HG03354 (cell line): ENCODE measurements at regions not wholly inside any gene's neighbourhood (a gene's known extent, or its start where the extent isn't known, plus 50 kb on each side); places are given as distances from the start of the nearest gene placed in this dataset.
"Not testable (repeated sequence)": the region's sequence is repeated elsewhere in the genome, so short reads cannot be mapped to it uniquely, and the experiment has no call there.

ENCODE experiments used
- ATAC-seq: cut with Tn5 transposase; IDR thresholded peaks from one replicate; pipeline ENCODE4 v1.9.1; 2021; ENCODE audit warnings: mild to moderate bottlenecking; ENCODE audit not compliant: unreplicated experiment, poor library complexity, severe bottlenecking

GRCh38 chr10:62582804-62583208 is 208.6 kb downstream of the ZNF365 start:
- ATAC-seq = no peak

GRCh38 chr10:62583876-62584615 is 209.9 kb downstream of the ZNF365 start:
- ATAC-seq = no peak

GRCh38 chr10:62584731-62585130 is 210.6 kb downstream of the ZNF365 start:
- no peak for ATAC-seq

DNA sequence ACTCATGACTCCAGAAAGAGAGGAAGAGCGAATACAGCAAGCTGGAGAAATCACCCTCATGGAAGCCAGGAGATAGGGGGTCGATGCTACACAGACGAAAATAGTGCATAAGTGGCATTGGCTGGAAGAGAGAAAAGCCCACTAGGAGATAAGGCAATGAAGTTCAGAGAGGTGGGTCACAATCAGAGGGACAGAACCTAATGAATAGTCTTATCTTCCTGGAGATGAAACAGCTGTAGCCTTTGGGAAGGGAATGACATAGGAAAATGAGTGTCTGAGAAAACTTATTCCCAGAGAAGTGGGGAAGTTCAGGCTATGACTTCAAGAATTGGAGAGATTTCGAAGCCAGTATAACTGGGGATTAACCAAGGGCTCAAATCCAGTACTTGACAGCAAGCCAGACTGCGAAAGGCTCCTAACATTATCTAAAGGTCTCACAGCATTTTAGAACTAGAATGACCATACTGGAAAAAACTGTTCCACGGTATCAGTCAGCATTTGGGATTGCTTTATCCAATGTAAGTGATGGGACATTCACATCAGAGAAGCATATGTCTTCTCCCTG is 211.1 kb downstream of the ZNF365 start:
- no peak for ATAC-seq

GRCh38 chr10:62587011-62587410 is 212.8 kb downstream of the ZNF365 start:
- no peak for ATAC-seq

DNA sequence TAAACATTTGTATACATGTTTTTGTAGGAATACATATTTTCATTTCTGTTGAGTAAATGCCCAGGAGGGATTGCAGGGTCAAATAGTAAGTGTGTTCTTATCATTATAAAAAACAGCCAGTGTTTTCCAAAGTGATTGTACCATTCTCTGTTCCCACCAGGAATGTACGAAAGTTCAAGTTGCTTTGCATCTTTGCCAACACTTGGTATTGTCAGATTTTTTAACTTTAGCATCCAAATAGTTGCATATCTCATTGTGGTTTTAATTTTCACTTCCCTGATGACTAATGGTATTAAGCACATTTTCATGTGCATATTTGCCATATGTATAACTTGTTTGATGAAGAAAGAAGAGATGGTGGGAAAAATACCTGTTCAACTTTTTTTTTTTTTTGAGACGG is 213.9 kb downstream of the ZNF365 start:
- ATAC-seq = no peak

DNA sequence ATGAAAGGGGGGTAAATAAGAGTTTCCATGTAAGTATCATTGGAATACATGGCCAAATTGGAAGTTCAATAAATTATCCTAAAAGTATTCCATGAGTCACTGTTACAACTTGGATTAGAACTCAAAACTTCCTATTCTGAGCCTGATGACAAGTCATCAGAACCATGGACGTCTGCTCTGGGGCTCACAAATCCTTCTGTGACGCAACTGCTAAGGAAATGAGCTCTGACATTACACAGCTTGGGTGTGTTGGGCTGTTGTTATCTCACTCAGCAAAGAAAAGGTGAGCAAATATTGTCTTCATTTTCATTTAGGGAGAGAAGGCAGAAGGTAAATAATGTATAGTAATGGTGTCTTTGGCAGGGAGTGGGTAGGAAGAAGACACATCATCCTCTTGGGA is 214.8 kb upstream of the ADO start:
- ATAC-seq = no peak

DNA sequence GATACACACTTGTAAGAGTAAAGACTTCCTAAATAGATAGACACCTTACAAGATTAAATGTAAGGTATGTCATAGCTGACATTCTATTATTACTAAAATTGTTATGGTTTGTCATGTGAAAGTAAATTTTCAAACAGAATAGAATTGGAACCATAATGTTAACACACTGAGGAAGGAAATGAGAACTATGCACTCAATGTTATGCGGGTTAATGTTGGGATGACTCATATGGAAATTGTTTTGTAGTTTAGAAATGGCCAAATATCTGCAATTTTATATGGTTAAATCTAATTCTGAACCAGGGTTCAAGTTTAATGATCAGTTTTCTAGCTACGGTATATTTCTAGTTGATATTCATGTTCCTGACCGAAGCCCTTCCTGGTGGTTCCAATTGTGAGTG is 214.2 kb upstream of the ADO start:
- no peak for ATAC-seq

DNA sequence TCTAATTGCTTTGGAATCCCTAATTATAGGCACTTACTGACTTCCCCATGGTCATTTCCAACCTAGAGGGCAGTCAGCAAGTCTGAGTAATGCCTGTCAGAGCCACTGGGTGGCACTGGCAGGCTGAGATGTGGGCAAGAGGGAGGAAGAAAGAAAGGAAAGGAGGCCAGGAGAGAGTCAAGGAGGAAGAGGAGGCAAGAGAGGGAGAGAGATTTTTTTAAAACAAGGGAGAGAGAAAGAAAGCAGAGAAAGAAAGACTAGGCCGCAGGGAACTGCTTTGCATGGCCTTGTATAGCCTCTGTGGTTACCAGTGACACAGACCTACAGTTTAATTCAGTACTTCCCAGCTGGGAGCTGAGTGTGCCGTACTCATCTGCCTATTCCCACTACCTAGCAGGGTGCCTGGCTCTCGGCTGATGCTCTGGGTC is 210.4 kb upstream of the ADO start:
- ATAC-seq = peak; percentile 86

- ATAC-seq = no peak
Measured at GRCh38 chr10:62597226-62597625, 207.3 kb upstream of the ADO start.

DNA sequence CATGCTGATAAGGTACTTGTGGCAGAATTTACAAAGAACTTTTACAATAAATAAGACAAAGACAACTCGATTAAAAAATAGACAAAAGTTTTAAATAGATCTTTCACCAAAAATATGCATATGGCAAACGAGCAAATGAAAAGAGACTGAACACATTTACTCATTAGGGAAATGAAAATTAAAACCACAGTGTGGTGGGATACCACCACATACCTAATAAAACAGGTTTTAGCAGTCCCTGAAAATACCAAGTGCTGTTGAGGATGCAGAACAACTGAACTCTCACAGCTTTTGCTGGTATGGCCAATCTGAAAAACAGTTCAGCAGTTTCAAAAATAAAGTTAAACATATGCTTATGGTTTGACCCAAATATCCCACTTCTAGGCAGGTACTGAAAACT is 205.4 kb upstream of the ADO start:
- no peak for ATAC-seq

DNA sequence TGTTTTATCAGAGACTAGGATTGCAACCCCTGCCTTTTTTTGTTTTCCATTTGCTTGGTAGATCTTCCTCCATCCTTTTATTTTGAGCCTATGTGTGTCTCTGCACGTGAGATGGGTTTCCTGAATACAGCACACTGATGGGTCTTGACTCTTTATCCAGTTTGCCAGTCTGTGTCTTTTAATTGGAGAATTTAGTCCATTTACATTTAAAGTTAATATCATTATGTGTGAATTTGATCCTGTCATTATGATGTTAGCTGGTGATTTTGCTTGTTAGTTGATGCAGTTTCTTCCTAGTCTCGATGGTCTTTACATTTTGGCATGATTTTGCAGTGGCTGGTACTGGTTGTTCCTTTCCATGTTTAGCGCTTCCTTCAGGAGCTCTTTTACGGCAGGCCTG is 198.0 kb upstream of the ADO start:
- not testable (repeated sequence) for ATAC-seq

DNA sequence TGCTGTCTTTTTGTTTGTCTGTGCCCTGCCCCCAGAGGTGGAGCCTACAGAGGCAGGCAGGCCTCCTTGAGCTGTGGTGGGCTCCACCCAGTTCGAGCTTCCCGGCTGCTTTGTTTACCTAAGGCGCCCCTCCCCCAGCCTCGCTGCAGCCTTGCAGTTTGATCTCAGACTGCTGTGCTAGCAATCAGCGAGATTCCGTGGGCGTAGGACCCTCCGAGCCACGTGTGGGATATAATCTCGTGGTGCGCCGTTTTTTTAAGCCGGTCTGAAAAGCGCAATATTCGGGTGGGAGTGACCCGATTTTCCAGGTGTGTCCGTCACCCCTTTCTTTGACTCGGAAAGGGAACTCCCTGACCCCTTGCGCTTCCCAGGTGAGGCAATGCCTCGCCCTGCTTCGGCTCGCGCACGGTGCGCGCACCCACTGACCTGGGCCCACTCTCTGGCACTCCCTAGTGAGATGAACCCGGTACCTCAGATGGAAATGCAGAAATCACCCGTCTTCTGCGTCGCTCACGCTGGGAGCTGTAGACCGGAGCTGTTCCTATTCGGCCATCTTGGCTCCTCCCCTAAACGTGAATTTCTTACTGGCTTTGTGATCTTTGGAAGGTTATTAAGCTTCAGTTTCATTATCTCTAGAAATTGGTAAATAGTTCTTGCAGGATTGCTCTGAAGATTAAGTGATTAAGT is 196.2 kb upstream of the ADO start:
- ATAC-seq = not testable (repeated sequence)

DNA sequence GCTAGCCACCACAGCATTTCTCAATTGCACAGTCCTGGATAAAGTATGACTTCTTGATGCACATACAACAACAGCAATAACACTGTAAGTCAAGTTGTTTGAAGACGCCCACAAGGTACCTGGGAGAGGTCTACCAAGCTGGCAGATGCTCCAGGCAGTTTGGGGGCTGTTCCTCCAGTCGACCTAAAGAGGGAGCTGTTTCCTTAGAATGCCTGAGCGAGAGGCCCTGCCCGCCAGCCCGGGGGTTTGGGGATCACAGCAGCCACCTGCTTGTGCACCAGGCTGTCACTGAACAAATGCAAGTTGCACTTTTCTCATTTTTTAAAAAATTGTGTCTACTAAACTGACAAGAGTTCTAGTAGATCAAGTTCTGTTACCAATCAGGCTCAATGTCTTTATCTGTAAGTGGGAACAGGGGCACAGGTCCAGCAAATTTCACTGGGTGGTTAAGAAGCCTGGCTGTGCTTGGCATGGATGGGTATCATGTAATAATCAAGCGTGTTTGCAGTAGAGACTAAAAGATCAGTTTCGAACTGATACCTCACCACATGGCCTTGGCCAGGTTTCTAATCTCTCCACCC is 193.8 kb upstream of the ADO start:
- ATAC-seq = peak; percentile 88

DNA sequence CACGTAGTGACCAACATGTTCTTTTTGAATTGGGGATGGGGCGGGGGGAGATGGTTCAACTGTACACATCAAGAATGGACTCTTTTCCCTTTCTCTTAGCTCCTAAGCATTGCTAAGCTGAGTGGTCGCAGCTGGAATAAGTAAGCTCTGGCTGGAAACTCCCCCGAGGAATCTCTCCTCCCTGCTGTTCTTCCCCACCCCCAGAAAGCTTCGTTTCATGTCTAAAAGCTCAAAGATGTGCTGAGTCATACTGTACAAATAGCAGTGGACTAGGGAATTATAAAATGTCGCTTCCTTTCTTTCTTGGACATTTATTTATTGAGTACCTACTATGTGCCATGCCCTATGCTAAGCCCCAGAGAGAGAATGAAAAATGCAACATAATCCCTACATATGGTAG is 191.1 kb upstream of the ADO start:
- no peak for ATAC-seq

DNA sequence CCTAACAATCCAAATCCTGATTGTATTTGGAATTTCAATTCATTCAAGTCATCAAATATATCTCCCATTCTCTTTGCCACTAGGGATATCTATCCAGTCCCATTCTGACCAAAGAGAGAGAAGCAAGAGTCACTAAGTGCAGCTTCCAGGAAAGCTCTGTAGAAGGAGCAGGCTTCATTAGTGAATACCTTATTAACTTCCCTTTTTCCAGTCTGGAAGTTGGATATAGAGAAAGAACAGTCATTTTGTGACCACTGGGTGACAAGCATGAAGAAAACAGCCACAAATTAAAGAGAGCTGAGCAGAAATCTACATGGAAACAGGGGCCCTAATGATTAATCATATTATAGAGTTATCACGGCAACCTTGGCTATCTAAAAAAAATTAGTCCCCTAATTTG is 190.7 kb upstream of the ADO start:
- ATAC-seq = no peak

GRCh38 chr10:62614389-62615157 is 189.9 kb upstream of the ADO start:
- peak; percentile 63 for ATAC-seq

GRCh38 chr10:62616885-62617590 is 187.5 kb upstream of the ADO start:
- no peak for ATAC-seq

DNA sequence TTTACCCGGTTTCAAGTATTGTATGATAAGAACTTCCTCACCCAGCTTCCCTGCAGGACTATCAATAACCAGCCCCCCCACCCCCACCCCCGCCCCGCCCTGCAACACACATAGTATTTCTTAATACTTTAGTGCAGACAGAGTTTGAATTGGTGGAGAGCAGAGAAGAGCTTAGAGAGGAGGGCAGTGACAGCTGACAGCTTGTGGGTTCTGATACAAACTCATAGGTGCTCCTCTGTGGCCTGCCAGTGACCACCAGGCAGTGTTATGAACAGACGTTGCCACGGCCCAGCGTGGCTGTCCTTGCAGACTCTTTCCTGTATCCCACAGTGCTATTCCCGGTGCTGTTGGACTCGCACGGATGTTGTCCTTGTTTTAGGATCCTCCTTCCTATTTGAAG is 186.9 kb upstream of the ADO start:
- no peak for ATAC-seq

- ATAC-seq = no peak
Measured at GRCh38 chr10:62618054-62618453, 186.5 kb upstream of the ADO start.
